H1 (cell line): ENCODE measurements at regions not wholly inside any gene's neighbourhood (a gene's known extent, or its start where the extent isn't known, plus 50 kb on each side); places are given as distances from the start of the nearest gene placed in this dataset.

Experiments used
- SRF ChIP-seq: IDR thresholded peaks from 2 replicates; pipeline ENCODE4 v1.6.1; 2011; ENCODE audit warnings: mild to moderate bottlenecking, low read depth, low read length, moderate library complexity
- YY1 ChIP-seq: IDR thresholded peaks from 2 replicates; pipeline ENCODE4 v1.6.1; 2011; ENCODE audit warnings: low read depth, mild to moderate bottlenecking, low read length
- TF ChIP-seq, protein P1 (sequence below), 3 experiments: IDR thresholded peaks; 1 replicate in 2 of 3; 2 replicates in 1 of 3; pipeline versions ENCODE4 v1.5.1 to v1.6.1; 2011; ENCODE audit warnings: low read length in 3 of 3, mild to moderate bottlenecking in 3 of 3, inconsistent platforms in 2 of 3, low read depth in 1 of 3, moderate library complexity in 1 of 3; ENCODE audit not compliant: insufficient read depth in 1 of 3; ENCODE audit errors: control extremely low read depth in 1 of 3

- TF ChIP-seq, protein P1, sequence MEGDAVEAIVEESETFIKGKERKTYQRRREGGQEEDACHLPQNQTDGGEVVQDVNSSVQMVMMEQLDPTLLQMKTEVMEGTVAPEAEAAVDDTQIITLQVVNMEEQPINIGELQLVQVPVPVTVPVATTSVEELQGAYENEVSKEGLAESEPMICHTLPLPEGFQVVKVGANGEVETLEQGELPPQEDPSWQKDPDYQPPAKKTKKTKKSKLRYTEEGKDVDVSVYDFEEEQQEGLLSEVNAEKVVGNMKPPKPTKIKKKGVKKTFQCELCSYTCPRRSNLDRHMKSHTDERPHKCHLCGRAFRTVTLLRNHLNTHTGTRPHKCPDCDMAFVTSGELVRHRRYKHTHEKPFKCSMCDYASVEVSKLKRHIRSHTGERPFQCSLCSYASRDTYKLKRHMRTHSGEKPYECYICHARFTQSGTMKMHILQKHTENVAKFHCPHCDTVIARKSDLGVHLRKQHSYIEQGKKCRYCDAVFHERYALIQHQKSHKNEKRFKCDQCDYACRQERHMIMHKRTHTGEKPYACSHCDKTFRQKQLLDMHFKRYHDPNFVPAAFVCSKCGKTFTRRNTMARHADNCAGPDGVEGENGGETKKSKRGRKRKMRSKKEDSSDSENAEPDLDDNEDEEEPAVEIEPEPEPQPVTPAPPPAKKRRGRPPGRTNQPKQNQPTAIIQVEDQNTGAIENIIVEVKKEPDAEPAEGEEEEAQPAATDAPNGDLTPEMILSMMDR (IDR thresholded peaks at IDR 0.05; ENCODE audit: control extremely low read depth in 1 of 3, insufficient read depth in 1 of 3, low read depth in 1 of 3, low read length in 3 of 3) = no peak
- no peak for TF ChIP-seq SRF
- no peak for TF ChIP-seq YY1
These were observed 143.0 kb upstream of the EGLN3 start for GRCh38 chr14:34093883-34094282.
